ENCODE measurements at regions not wholly inside any gene's neighbourhood (a gene's known extent, or its start where the extent isn't known, plus 50 kb on each side); places are given as distances from the start of the nearest gene placed in this dataset.

GRCh38 chr10:78856421-78856820 lies 212.3 kb upstream of the ZMIZ1 start:
- TF ChIP-seq EZH2 (IDR thresholded peaks at IDR 0.05; ENCODE audit: borderline replicate concordance, low read length) = no peak
- TF ChIP-seq, protein P1, sequence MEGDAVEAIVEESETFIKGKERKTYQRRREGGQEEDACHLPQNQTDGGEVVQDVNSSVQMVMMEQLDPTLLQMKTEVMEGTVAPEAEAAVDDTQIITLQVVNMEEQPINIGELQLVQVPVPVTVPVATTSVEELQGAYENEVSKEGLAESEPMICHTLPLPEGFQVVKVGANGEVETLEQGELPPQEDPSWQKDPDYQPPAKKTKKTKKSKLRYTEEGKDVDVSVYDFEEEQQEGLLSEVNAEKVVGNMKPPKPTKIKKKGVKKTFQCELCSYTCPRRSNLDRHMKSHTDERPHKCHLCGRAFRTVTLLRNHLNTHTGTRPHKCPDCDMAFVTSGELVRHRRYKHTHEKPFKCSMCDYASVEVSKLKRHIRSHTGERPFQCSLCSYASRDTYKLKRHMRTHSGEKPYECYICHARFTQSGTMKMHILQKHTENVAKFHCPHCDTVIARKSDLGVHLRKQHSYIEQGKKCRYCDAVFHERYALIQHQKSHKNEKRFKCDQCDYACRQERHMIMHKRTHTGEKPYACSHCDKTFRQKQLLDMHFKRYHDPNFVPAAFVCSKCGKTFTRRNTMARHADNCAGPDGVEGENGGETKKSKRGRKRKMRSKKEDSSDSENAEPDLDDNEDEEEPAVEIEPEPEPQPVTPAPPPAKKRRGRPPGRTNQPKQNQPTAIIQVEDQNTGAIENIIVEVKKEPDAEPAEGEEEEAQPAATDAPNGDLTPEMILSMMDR (IDR thresholded peaks at IDR 0.05; ENCODE audit: low read length) = no peak
